ENCODE measurements at regions not wholly inside any gene's neighbourhood (a gene's known extent, or its start where the extent isn't known, plus 50 kb on each side); places are given as distances from the start of the nearest gene placed in this dataset.
A peak's percentile ranks its signal among the peaks of the same experiment; 100 is the strongest.

GRCh38 chr3:113147681-113148261 lies 63.6 kb upstream of the BOC start:
- DNase-seq, result no peak
- intact Hi-C loops (cut with DNase I; ENCODE audit: low total_unique reads), result no loop called here
- Histone ChIP-seq H3K4me3 (no peak overlapping the region), H3K36me3 (no peaks in the 10 kb centered on the region), H3K9me3 (no peaks in the 10 kb centered on the region), H3K27ac (no peak overlapping the region), H3K4me1 (peaks cover 0 to 13% (median 0%) of the 10 kb centered on the region in 4 donors), H3K27me3 (no peaks in the 10 kb centered on the region)
- no peak for TF ChIP-seq CTCF (IDR thresholded peaks at IDR 0.05)

- no peak for DNase-seq
- H3K4me1 ChIP-seq, result peaks cover 0 to 13% (median 0%) of the 10 kb centered on the region in 4 donors
Measured at GRCh38 chr3:113148284-113148683, 63.1 kb upstream of the BOC start.

GRCh38 chr3:113150250-113150649 lies 61.1 kb upstream of the BOC start:
- H3K4me3 ChIP-seq, result no peak overlapping the region
- no peaks in the 10 kb centered on the region for H3K36me3 ChIP-seq
- intact Hi-C loops (cut with DNase I; ENCODE audit: low total_unique reads), result no loop called here
- no peaks in the 10 kb centered on the region for H3K9me3 ChIP-seq
- H3K4me1 ChIP-seq, result peaks cover 0 to 13% (median 0%) of the 10 kb centered on the region in 4 donors
- H3K27me3 ChIP-seq, result no peaks in the 10 kb centered on the region
- no peak for DNase-seq
- no peak for TF ChIP-seq CTCF (IDR thresholded peaks at IDR 0.05)
- no peak overlapping the region for H3K27ac ChIP-seq

More at GRCh38 chr3:113148284-113148683, 63.1 kb upstream of the BOC start:
- no peak for TF ChIP-seq CTCF (IDR thresholded peaks at IDR 0.05)
- no peaks in the 10 kb centered on the region for H3K27me3 ChIP-seq
- H3K36me3 ChIP-seq, result no peaks in the 10 kb centered on the region
- no peak overlapping the region for H3K27ac ChIP-seq
- no peaks in the 10 kb centered on the region for H3K9me3 ChIP-seq
- intact Hi-C loops (cut with DNase I; ENCODE audit: low total_unique reads), result no loop called here
- no peak overlapping the region for H3K4me3 ChIP-seq

GRCh38 chr3:113151461-113152031 lies 59.8 kb upstream of the BOC start:
- no peaks in the 10 kb centered on the region for H3K36me3 ChIP-seq
- peak in 1 of 2 donors; percentile 52 for DNase-seq
- intact Hi-C loops (cut with DNase I; ENCODE audit: low total_unique reads), result no loop called here
- H3K4me1 ChIP-seq, result peaks cover 0 to 13% (median 0%) of the 10 kb centered on the region in 4 donors
- no peak overlapping the region for H3K4me3 ChIP-seq
- no peaks in the 10 kb centered on the region for H3K9me3 ChIP-seq
- H3K27ac ChIP-seq, result no peak overlapping the region
- no peaks in the 10 kb centered on the region for H3K27me3 ChIP-seq
- no peak for TF ChIP-seq CTCF (IDR thresholded peaks at IDR 0.05)

GRCh38 chr3:113152849-113153248 lies 58.5 kb upstream of the BOC start:
- intact Hi-C loops (cut with DNase I; ENCODE audit: low total_unique reads), result no loop called here
- Histone ChIP-seq H3K4me3 (no peak overlapping the region), H3K4me1 (peaks cover 0 to 8% (median 0%) of the 10 kb centered on the region in 4 donors), H3K27ac (no peak overlapping the region), H3K9me3 (no peaks in the 10 kb centered on the region), H3K27me3 (no peaks in the 10 kb centered on the region), H3K36me3 (no peaks in the 10 kb centered on the region)
- no peak for DNase-seq
- TF ChIP-seq CTCF (IDR thresholded peaks at IDR 0.05), result no peak

Data from tibial artery (tissue), 4 donors.